Activated naive CD8-positive, alpha-beta T cell treated with anti-CD3 and anti-CD28 coated beads, Interleukin-2, amount 10 ng/mL, durations not matched to agents 7 days and 5 days (primary cell): ENCODE measurements at regions not wholly inside any gene's neighbourhood (a gene's known extent, or its start where the extent isn't known, plus 50 kb on each side); places are given as distances from the start of the nearest gene placed in this dataset.
"Not testable (repeated sequence)": the region's sequence is repeated elsewhere in the genome, so short reads cannot be mapped to it uniquely, and the experiment has no call there.

Experiments used
- ATAC-seq: fragments of 150-1000 bp; cut with Tn5 transposase; one replicate; pipeline ENCODE4 v1.10.0; 2021; ENCODE audit warnings: low read depth, moderate library complexity
- POLR2A ChIA-PET: fragments of 350-600 bp; sonication (Branson Sonifier 250); formaldehyde crosslinking; loops from one replicate; lab custom pipeline; 2021; ENCODE audit warnings: antibody characterized with exemption; lab: Charles Lee
- DNase-seq: peaks from one replicate; pipeline ENCODE4 v3.0.0; 2021
- H3K27ac Mint-ChIP-seq: one replicate; pipeline ENCODE4 v1.8.0; 2022; ENCODE audit warnings: mild to moderate bottlenecking, mixed read lengths
- H3K27me3 Mint-ChIP-seq: one replicate; pipeline ENCODE4 v1.8.0; 2022; ENCODE audit warnings: mild to moderate bottlenecking, moderate library complexity, mixed read lengths
- H3K36me3 Mint-ChIP-seq: one replicate; pipeline ENCODE4 v1.8.0; 2021; ENCODE audit warnings: mild to moderate bottlenecking, mixed read lengths
- H3K4me1 Mint-ChIP-seq: one replicate; pipeline ENCODE4 v1.8.0; 2021; ENCODE audit warnings: mixed read lengths
- H3K4me3 Mint-ChIP-seq: one replicate; pipeline ENCODE4 v1.8.0; 2022; ENCODE audit warnings: mild to moderate bottlenecking, moderate library complexity, mixed read lengths
- H3K9me3 Mint-ChIP-seq: one replicate; pipeline ENCODE4 v1.8.0; 2021; ENCODE audit warnings: mixed read lengths

DNA sequence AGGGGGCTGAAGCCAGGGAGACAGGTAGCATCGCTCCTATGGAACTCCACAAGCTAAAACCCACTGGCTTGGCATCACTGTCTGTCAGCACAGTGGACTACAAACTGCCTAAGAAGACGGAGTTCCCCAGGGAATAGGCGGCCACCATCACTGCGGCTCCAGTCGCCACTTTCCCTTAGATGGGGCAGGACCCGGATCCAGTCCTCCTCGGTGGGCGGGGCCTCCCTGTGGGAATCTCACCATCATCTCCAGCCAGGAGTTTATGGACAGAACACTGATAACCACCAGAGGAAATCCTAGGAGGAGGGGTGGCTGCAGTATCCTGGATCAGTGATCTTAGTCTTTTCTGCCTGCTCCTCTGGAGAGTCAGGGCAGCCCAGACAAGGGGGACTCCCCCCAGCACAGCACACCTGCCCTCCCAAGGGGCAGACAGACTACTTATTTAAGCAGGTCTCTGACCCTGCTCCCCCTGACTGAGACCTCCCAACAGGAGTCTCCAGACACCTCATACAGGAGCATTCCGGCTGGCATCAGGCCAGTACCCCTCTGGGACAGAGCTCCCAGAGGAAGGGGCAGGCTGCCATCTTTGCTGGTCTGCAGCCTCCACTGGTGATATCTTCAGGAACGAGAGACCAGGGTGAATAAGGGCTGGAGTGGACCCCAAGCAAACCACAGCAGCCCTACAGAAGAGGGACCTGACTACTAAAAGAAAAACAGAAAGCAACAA, 435.6 kb upstream of the RASGRP1 start:
- H3K27me3 Mint-ChIP-seq, result peaks cover 45% of the 10 kb centered on the region
- no peak for ATAC-seq
- H3K27ac Mint-ChIP-seq, result no peak overlapping the region

DNA sequence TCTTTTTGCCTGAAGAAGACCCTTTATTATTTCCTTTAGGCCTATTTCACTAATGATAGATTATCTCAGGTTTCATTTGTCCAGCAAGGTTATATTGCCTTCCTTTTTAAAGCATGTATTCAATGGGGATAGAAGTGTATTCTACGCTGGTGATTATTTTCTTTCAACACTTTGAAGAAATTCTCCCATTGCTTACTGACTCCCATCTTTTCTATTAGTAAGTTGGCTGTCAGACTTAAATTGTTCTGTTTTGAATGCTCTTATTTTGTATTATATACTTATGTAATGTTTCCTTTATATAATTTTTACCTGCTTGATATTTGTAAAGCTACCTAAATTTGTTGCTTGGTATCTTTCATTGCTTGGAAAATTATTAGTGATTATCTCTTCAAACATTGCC, 445.1 kb upstream of the RASGRP1 start:
- ATAC-seq (no peak), DNase-seq (no peak)
- Mint-ChIP-seq H3K4me1 (no peaks in the 10 kb centered on the region), H3K27me3 (peaks cover 9% of the 10 kb centered on the region), H3K27ac (no peak overlapping the region), H3K4me3 (no peak overlapping the region), H3K9me3 (peaks cover 7% of the 10 kb centered on the region), H3K36me3 (no peaks in the 10 kb centered on the region)
- POLR2A ChIA-PET, result no interaction called here

More for the DNA sequence above, 435.6 kb upstream of the RASGRP1 start:
- H3K4me1 Mint-ChIP-seq, result peaks cover 8% of the 10 kb centered on the region
- no peaks in the 10 kb centered on the region for H3K36me3 Mint-ChIP-seq
- DNase-seq, result no peak
- peaks cover 3% of the 10 kb centered on the region for H3K9me3 Mint-ChIP-seq
- H3K4me3 Mint-ChIP-seq, result no peak overlapping the region
- POLR2A ChIA-PET, result no interaction called here

DNA sequence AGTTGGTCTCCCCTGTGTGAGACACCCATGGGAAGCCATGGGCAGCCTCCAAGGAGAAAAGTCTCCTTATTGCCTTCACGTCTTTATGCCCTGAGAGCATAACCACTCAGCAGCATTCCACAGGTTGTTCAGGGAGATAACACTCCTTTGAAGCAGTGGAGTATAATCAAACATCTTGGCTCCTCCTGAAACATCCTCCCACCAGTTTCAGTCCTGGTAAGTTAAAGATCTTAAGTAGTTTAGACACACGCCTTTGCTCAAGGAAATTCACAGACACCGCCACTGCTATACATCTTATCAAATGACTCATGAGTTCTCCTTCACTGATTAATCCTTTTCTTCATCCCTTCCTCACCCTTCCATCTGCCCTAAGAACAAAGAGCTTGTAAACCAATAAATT, 446.5 kb upstream of the RASGRP1 start:
- POLR2A ChIA-PET, H3K36me3 Mint-ChIP-seq, H3K27ac Mint-ChIP-seq, ATAC-seq, H3K27me3 Mint-ChIP-seq, DNase-seq, H3K4me1 Mint-ChIP-seq, H3K4me3 Mint-ChIP-seq, H3K9me3 Mint-ChIP-seq: not testable (repeated sequence)

DNA sequence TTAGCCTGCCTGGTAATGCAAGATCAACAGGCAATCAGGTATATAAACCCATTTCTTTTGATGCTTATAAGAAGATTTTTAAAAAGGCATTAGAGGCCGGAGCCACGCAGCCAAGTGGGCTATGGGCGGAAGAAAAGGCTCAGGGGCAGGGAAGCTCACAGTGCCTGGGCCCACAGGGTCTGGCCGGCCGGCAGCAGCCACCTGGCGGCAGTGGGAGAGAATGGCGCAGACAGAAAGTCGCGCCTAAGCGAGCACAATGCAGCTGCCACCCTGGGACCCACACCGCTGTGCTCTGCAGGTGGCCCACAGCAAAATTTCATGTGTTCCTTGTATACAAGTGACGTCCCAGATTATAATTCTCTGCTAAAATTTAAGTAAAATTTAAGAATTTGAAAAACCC, 448.6 kb upstream of the RASGRP1 start:
- ATAC-seq (no peak), DNase-seq (no peak)
- Mint-ChIP-seq H3K27me3 (peaks cover 6% of the 10 kb centered on the region), H3K27ac (no peak overlapping the region), H3K4me3 (no peak overlapping the region), H3K9me3 (peaks cover 4% of the 10 kb centered on the region), H3K4me1 (no peaks in the 10 kb centered on the region), H3K36me3 (no peaks in the 10 kb centered on the region)
- POLR2A ChIA-PET, result no interaction called here

DNA sequence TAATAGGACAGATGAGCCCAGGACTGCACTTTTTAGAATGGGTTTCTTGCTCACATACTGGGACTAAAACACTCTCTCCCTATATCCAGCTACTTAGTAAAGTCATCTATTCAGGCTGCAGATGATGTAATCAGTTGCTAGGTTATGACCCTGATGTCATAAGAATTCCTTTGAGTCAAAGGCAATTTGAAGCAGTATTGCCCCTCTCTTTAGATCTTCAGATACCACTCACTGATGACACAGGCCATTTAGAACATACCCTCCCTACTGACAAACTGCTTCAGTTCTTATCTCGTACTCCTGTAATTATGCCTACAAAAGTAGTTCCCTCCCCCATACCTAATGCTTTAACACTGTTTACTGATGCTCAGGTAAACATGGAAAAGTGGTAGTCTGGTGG, 450.1 kb upstream of the RASGRP1 start:
- H3K9me3 Mint-ChIP-seq, result peaks cover 3% of the 10 kb centered on the region
- H3K27me3 Mint-ChIP-seq, result peaks cover 7% of the 10 kb centered on the region
- ATAC-seq, result no peak
- no peak overlapping the region for H3K4me3 Mint-ChIP-seq
- POLR2A ChIA-PET, result no interaction called here
- H3K36me3 Mint-ChIP-seq, result no peaks in the 10 kb centered on the region
- no peak for DNase-seq
- H3K27ac Mint-ChIP-seq, result no peak overlapping the region
- H3K4me1 Mint-ChIP-seq, result no peaks in the 10 kb centered on the region

DNA sequence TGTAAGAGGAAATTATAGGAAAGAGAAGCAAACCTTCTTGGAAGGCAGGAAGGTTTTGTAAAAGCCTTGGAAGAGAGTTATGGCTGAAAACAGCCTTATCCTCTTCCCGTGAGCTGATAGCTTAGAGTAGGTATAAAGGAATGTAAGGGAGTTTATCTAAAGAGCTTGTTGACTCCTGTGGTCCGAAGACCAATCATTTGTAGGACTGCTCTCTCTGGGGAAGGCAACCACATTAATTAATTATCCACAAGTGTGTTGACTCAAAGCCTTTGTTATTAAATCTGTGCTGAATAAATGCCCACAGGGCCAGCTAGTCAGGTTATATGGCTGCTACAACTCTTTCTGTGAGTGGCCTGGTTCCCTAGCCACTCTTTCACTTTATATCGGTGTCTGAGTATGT, 452.1 kb upstream of the RASGRP1 start:
- Mint-ChIP-seq H3K27ac (no peak overlapping the region), H3K27me3 (peaks cover 8% of the 10 kb centered on the region), H3K36me3 (no peaks in the 10 kb centered on the region), H3K9me3 (no peaks in the 10 kb centered on the region), H3K4me1 (no peaks in the 10 kb centered on the region), H3K4me3 (no peak overlapping the region)
- DNase-seq (no peak), ATAC-seq (no peak)
- POLR2A ChIA-PET, result no interaction called here

DNA sequence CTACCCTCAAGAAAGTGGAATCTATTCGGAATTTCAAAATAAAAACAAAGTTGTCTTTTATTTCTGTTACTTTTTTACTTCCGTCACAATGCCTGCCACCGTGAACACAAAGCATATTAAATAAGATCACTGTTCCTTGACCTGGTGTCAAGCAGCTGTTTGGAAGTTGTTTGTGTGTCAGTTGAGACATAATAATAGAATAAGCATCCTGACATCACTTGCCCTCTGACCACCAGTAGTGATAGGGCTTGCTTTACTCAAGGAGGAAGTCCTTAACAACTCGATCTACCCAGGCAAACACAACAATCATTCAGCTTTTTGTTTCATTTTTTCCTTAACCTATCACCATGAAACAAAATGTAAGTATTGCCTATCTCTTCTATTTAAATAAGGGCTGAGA, 454.4 kb upstream of the RASGRP1 start:
- Mint-ChIP-seq H3K9me3 (no peaks in the 10 kb centered on the region), H3K36me3 (no peaks in the 10 kb centered on the region), H3K27ac (no peak overlapping the region), H3K27me3 (peaks cover 10% of the 10 kb centered on the region), H3K4me3 (no peak overlapping the region), H3K4me1 (no peaks in the 10 kb centered on the region)
- DNase-seq, result no peak
- no peak for ATAC-seq
- POLR2A ChIA-PET, result no interaction called here

DNA sequence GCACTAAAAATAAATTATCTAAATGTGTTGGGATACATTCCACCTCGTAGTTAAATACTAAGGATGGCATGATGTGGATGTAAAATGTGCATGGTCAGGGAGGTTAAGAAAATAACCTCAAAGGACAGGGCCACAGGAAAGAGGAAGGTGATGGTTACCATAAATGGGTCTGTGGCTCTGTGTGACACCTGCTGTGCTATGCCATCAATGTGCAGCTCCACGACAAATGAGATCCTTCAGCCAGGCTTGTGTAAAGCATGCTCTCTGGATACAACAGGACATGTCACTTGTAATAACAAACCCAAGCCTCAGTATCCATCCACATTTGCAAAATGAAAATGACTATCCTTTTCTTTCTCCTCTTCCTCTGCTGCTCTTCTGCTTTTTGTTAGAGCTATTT, 456.7 kb upstream of the RASGRP1 start:
- Mint-ChIP-seq H3K4me3 (no peak overlapping the region), H3K27ac (no peak overlapping the region), H3K27me3 (peaks cover 18% of the 10 kb centered on the region), H3K36me3 (no peaks in the 10 kb centered on the region), H3K9me3 (no peaks in the 10 kb centered on the region), H3K4me1 (no peaks in the 10 kb centered on the region)
- POLR2A ChIA-PET, result no interaction called here
- ATAC-seq (no peak), DNase-seq (no peak)

DNA sequence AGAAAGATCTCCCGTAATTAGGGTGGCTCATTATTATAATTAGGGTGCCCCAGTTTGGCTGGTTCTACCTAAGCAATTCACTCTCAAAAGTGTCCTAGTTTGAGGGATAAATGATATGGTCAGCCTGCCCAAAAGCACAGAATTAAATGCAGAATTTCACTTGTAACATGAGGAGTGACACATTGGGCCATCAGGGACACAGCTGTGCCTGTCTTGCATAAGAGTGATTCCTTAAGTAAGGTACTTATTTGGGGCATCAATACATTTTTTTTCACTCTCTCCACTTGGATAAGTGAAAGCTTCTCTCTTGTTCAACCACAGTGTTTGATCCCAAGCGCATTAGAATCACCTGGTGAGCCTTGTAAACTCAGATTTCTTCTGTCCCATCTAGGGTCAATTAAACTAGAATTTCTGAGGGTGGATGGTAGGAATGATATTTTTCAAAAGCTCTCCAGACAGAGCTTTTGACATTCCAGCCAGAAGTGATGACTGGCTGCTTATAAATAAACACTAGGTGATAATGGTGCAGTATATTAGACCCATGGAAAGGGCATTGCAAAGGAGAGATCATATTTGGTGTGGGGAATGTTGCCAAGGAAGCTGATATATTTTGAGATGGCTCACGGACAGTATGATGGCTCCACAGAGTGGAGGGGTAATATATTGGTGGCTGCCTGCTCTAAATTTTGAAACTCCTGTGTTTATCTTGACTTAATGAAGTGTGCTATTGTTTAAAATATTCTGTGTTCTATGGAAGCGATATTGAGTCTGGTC, 458.1 kb upstream of the RASGRP1 start:
- Mint-ChIP-seq H3K36me3 (no peaks in the 10 kb centered on the region), H3K4me3 (no peak overlapping the region), H3K27ac (no peak overlapping the region), H3K9me3 (no peaks in the 10 kb centered on the region), H3K27me3 (peaks cover 19% of the 10 kb centered on the region), H3K4me1 (no peaks in the 10 kb centered on the region)
- DNase-seq, result no peak
- POLR2A ChIA-PET, result no interaction called here
- no peak for ATAC-seq

DNA sequence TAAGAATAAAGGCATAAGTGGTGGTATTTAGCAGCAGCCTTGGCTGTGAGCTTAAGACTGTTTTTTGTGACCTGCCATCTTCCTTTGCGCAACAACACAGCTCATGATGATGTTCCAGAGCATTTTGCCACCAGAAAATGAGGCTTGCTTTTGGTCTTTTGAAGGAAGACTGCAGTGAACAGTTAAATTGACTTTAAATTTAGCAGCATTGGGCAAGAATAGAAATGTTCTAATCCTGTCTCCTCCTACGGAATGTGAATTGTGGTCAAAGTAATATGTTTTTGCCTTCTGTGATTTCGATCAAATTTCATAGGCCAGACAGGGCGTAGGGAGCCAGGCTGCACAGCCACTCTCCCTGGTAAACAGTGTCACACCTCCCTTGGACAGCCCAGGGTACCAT, 460.7 kb upstream of the RASGRP1 start:
- no peaks in the 10 kb centered on the region for H3K4me1 Mint-ChIP-seq
- ATAC-seq, result no peak
- DNase-seq, result no peak
- POLR2A ChIA-PET, result no interaction called here
- no peaks in the 10 kb centered on the region for H3K36me3 Mint-ChIP-seq
- no peaks in the 10 kb centered on the region for H3K9me3 Mint-ChIP-seq
- H3K27me3 Mint-ChIP-seq, result peaks cover 20% of the 10 kb centered on the region
- H3K4me3 Mint-ChIP-seq, result no peak overlapping the region
- H3K27ac Mint-ChIP-seq, result no peak overlapping the region

DNA sequence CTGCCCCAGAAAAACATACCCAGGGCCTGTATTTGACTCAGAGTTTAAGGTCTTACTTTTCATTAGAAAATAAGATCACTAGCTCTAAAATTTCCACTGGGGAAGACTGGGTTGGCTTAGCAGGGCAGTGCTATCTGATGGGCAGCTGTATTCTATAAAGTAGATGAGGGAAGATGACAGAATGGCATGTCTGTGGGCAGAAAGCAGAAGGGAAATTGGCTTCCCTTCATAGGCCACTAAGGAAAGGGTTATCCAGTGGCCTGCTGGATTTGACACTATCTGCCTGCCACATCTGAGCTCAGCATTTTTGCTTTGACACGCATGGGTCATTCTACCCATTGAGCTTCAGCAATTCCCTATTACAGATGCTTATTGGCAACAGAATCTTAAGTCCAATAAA, 461.3 kb upstream of the RASGRP1 start:
- no peak overlapping the region for H3K4me3 Mint-ChIP-seq
- DNase-seq (no peak), ATAC-seq (no peak)
- POLR2A ChIA-PET, result no interaction called here
- H3K36me3 Mint-ChIP-seq, result no peaks in the 10 kb centered on the region
- no peaks in the 10 kb centered on the region for H3K9me3 Mint-ChIP-seq
- no peak overlapping the region for H3K27ac Mint-ChIP-seq
- peaks cover 21% of the 10 kb centered on the region for H3K27me3 Mint-ChIP-seq
- H3K4me1 Mint-ChIP-seq, result no peaks in the 10 kb centered on the region

DNA sequence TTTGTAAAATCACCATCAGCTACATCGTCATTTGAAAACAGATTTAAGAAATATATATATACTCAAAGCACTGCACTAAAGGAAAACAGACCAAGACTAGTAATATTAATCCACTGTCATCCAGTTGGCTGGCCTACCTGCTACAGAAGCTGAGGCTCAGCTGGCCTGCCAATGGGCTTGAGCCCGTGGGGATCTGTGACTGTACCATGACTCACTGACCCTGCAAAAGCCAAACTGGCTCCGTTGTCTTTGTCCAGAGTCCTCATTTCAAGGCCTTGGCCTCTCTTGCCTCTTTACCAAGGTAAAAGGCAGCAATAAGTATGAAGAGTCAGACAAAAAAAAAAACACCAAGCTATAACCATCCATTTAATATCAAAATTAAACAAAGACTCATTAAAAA, 463.5 kb upstream of the RASGRP1 start:
- Mint-ChIP-seq H3K4me1 (no peaks in the 10 kb centered on the region), H3K9me3 (no peaks in the 10 kb centered on the region), H3K27ac (no peak overlapping the region), H3K4me3 (no peak overlapping the region), H3K36me3 (no peaks in the 10 kb centered on the region), H3K27me3 (peaks cover 31% of the 10 kb centered on the region)
- DNase-seq (no peak), ATAC-seq (no peak)
- POLR2A ChIA-PET, result no interaction called here

DNA sequence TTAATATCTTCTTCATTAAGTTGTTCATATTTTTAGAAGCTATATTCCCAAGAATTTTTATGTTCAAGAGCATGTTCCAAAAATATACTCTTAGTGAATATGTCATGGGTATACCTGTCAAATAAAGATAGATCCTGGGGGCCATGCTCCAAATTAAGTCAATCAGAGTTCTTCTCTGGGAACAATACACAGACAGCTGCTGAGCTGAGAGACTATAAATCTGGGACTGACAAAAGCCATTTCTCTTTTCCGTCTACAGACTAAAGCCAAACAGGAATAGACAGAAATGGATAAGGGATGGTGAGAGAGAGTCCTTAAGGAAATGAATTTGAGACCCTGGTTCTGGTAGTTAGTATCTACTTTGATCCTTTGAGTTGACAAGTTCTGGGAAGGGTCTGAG, 465.1 kb upstream of the RASGRP1 start:
- DNase-seq (no peak), ATAC-seq (no peak)
- POLR2A ChIA-PET, result no interaction called here
- Mint-ChIP-seq H3K4me1 (no peaks in the 10 kb centered on the region), H3K9me3 (no peaks in the 10 kb centered on the region), H3K36me3 (no peaks in the 10 kb centered on the region), H3K27me3 (peaks cover 27% of the 10 kb centered on the region), H3K27ac (no peak overlapping the region), H3K4me3 (no peak overlapping the region)
